NT2/D1 (cell line): ENCODE measurements at regions not wholly inside any gene's neighbourhood (a gene's known extent, or its start where the extent isn't known, plus 50 kb on each side); places are given as distances from the start of the nearest gene placed in this dataset.

Experiments used
- SUZ12 ChIP-seq: IDR thresholded peaks from 2 replicates; pipeline ENCODE4 v1.6.1; 2011; ENCODE audit not compliant: insufficient read length, insufficient read depth; ENCODE audit errors: extremely low read depth
- YY1 ChIP-seq: IDR thresholded peaks from 2 replicates; pipeline ENCODE4 v1.6.1; 2011; ENCODE audit not compliant: insufficient read length, insufficient read depth
- ZNF274 ChIP-seq: IDR thresholded peaks from 2 replicates; pipeline ENCODE4 v1.6.1; 2011; ENCODE audit warnings: mild to moderate bottlenecking, low read depth, low read length

GRCh38 chr7:9149499-9150082, 716.2 kb downstream of the NXPH1 start:
- TF ChIP-seq YY1 (no peak), ZNF274 (no peak), SUZ12 (no peak)
